ENCODE measurements at regions not wholly inside any gene's neighbourhood (a gene's known extent, or its start where the extent isn't known, plus 50 kb on each side); places are given as distances from the start of the nearest gene placed in this dataset.

DNA sequence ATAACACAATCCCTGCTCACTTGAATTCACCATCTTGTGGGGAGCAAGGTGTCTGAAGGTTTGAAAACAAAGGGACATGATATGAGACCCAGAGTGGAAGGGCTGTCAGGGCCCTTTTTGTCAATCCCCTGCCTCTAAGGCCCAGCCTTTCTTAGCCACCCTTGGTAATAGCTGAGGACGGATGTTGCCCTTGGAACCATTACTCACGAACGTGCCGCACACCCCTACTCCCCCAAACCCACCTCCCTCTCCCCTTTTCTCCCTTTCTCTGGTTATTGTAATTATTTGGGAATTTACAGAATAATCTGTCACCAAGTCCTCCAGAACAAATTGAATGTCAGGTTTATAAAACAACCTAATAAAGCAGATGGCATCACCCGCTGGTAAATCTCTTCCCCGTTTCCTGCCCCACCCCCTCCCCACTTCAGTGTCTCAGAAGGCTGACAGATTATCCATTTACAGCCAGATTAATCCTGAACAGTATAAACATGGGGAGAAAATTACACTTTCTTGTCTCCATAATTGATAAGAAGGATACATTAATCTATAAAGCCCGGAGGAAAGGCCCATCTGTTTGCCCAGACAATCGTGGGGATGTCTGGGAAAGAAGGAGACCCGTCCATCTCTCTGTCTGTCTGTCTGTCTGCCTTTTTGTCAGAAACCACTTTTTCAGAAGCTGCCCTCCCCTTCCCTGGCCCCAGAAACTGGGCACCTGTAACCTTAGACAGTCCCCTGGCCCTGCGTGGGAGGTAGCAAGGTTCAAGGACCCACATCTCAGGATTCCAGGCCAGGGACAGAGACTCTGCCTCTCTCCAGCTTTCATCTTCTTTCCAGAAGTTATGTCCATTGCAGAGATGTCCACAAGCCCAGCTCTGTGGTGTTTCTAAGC lies 60.6 kb upstream of the CD34 start:
- H3K36me3 Mint-ChIP-seq = no peaks in the 10 kb centered on the region

DNA sequence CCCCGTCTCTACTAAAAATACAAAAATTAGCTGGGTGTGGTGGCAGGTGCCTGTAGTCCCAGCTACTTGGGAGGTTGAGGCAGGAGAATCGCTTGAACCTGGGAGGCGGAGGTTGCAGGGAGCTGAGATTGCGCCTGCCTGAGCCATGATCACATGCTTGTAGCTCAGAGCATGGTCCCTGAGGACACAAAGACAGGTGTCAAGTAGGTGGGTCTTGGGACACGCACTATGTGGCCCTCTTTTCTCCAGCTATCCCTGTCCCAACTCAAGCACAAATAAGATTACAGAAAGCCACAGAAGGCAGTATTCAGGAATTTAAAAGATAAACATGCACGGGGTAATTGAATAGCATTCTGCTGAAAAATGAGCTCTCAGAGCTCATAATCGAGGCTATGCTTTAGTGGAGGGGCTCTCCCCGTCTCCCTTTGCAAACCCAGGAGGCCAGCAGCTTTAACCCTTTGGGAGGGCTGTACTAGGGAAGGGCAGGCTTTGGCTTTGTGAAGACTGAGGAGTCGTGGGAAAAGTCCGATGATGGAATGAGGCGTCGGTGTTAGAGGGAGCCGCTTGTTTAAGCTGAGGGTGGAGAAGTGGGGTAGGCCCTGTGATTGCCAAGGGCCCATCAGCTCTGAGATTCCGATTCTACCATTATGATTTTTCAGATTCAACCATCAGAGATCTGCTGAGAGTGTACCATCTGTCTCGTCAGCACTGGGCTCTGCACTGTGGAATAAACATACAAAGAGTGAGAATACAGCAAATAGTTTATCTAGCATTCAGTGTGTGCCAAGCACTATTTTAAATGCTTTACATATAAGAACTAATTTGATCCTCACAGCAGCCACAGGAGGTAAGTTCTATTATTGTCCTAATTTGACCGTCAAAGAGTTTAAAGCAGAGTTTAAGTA lies 59.7 kb upstream of the CD34 start:
- Mint-ChIP-seq H3K27ac (no peak overlapping the region), H3K27me3 (peaks cover 35% of the 10 kb centered on the region), H3K9me3 (no peaks in the 10 kb centered on the region), H3K36me3 (no peaks in the 10 kb centered on the region), H3K4me1 (no peaks in the 10 kb centered on the region), H3K4me3 (no peak overlapping the region)
- no peak for DNase-seq
- POLR2A ChIA-PET = no interaction called here
- no peak for ATAC-seq (ENCODE audit: low read depth)

More for the DNA sequence above, 60.6 kb upstream of the CD34 start:
- POLR2A ChIA-PET = no interaction called here
- Mint-ChIP-seq H3K4me3 (no peak overlapping the region), H3K4me1 (no peaks in the 10 kb centered on the region), H3K9me3 (no peaks in the 10 kb centered on the region), H3K27ac (no peak overlapping the region), H3K27me3 (peaks cover 38% of the 10 kb centered on the region)
- DNase-seq (no peak), ATAC-seq (ENCODE audit: low read depth) (no peak)

DNA sequence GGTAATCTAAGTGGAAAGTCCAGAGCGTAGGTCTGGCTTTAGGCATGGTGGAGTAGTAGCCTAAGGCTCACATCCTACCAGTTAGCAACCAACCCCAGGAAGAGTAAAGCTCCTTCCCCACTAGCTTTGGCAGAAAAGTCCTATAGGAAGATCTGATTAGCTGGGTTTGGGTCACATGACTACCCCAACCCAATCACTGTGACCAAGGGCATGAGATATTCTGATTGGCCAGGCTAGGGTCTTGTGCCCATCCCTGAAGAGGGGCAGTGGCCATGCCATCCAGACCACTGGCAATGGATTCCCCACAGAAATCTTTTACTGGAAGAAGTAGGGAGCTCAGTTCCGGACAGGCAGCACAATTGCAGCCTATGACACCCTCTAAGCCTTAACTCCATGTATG lies 58.6 kb upstream of the CD34 start:
- Mint-ChIP-seq H3K4me1 (no peaks in the 10 kb centered on the region), H3K36me3 (no peaks in the 10 kb centered on the region), H3K9me3 (no peaks in the 10 kb centered on the region), H3K27me3 (peaks cover 26% of the 10 kb centered on the region), H3K4me3 (no peak overlapping the region), H3K27ac (no peak overlapping the region)
- no peak for ATAC-seq (ENCODE audit: low read depth)
- POLR2A ChIA-PET = no interaction called here
- no peak for DNase-seq

DNA sequence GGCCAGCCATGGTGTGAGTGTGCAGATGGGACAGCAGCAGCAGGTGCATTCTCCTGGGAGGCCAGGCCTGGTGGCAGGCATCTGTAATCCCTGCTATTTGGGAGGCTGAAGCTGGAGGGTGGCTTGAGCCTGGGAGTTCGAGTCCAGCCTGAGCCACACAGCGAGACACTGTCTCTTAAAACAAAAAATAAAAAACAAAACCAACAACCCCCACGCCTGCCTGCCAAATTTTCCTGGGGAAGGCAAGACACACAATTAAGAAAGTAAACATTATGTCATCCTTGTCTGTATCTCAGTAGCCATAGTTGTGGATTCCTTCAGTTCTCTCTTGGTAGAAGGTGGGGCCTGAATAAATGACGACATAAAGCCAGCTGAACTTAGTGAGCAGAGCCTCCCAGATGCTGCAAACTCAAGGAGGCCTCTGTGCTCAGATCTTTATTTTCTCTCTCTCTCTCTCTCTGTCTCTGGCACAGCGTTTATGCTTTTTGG lies 57.6 kb upstream of the CD34 start:
- ATAC-seq (ENCODE audit: low read depth) = no peak
- Mint-ChIP-seq H3K36me3 (no peaks in the 10 kb centered on the region), H3K4me1 (no peaks in the 10 kb centered on the region), H3K9me3 (no peaks in the 10 kb centered on the region), H3K4me3 (no peak overlapping the region), H3K27me3 (peaks cover 17% of the 10 kb centered on the region), H3K27ac (no peak overlapping the region)
- POLR2A ChIA-PET = no interaction called here
- no peak for DNase-seq

DNA sequence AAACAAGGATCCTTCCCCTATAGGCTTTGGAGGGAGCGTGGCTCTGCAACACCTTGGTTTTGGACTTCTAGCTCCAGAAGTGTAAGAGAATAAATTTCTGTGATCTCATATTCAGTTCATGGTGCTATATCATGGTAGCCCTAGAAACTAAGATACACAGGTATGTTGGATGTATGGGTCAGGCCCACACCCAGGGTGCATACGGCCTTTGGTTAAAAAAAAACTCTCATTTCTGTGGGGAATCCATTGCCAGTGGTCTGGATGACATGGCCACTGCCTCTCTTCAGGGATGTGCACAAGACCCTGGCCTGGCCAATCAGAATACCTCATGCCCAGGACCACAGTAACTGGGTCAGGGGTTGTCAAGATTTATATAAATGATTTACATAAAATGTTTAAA lies 56.8 kb upstream of the CD34 start:
- no peak overlapping the region for H3K27ac Mint-ChIP-seq
- DNase-seq = no peak
- H3K4me3 Mint-ChIP-seq = no peak overlapping the region
- POLR2A ChIA-PET = no interaction called here
- no peaks in the 10 kb centered on the region for H3K36me3 Mint-ChIP-seq
- H3K27me3 Mint-ChIP-seq = peaks cover 14% of the 10 kb centered on the region
- ATAC-seq (ENCODE audit: low read depth) = no peak
- H3K4me1 Mint-ChIP-seq = peaks cover 4% of the 10 kb centered on the region
- H3K9me3 Mint-ChIP-seq = no peaks in the 10 kb centered on the region

DNA sequence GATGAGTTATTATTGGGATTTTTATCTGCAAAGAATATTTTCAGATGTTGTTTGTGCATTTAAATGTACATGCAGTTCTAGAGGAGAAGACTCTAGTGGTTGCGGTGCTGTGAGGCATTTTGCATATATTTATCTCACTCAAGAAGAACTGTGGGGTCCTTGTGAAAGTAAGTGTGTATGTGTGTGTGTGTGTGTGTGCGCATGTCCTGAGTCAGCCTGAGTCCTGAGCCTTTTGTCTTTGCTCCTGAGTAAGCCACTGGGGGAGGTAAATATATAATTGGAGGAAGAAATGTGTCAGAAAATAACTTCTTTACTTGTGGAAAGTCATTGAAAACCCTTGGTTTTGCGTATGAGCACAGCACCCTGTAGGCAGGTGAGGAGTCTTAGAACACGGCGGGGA lies 55.6 kb upstream of the CD34 start:
- H3K4me3 Mint-ChIP-seq = no peak overlapping the region

DNA sequence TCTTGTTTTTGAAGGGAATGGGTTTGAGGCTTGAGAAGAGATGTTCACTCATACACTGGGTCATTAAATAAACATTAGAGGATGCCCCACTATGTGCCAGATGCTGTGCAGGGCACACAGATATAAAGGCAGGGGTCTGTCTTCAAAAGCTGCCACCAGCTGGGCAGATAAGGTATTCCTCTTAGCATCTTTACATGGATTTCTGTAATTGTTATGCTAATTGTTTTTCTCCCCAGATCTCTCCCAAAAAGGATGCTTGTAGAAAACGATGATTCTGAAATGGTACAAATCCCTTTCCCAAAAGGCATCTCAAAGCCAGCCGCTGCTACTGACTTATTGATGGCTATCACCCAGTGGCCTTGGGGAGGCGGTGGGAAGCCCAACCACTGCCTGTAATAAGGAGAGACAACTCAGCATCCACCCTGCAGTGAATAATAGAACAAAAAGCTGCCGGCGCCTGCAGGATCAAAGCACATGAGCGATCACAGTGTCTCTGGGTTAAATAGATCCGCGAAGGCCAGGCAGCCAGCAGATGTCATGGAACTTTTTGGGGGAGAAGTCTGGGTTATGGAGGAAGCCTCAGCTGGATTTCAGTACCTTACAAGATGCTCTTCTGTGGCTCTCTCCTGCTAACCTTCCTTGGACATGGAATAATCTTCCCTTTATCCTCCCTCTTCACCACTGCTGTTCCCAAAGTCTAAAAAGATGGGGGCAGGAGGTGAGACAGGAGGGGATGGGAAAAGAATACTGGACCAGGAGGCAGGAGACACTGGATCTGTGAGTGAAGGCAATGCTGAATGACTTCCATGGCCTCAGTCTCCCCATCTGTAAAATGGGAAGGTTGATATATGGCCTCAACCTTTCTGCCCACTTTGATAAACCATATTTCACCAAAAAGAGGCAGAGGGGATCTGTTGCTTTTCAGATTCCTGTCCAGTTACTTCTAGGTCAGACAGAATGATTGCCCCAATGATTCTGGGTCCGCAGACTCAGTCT lies 54.8 kb upstream of the CD34 start:
- Mint-ChIP-seq H3K9me3 (no peaks in the 10 kb centered on the region), H3K27ac (no peak overlapping the region), H3K36me3 (no peaks in the 10 kb centered on the region), H3K4me1 (peaks cover 5% of the 10 kb centered on the region), H3K27me3 (peaks cover 22% of the 10 kb centered on the region), H3K4me3 (no peak overlapping the region)
- POLR2A ChIA-PET = no interaction called here
- DNase-seq (no peak), ATAC-seq (ENCODE audit: low read depth) (no peak)

More for the DNA sequence above, 55.6 kb upstream of the CD34 start:
- Mint-ChIP-seq H3K36me3 (no peaks in the 10 kb centered on the region), H3K27me3 (peaks cover 13% of the 10 kb centered on the region), H3K27ac (no peak overlapping the region), H3K4me1 (peaks cover 5% of the 10 kb centered on the region), H3K9me3 (no peaks in the 10 kb centered on the region)
- ATAC-seq (ENCODE audit: low read depth) (no peak), DNase-seq (no peak)
- POLR2A ChIA-PET = no interaction called here

DNA sequence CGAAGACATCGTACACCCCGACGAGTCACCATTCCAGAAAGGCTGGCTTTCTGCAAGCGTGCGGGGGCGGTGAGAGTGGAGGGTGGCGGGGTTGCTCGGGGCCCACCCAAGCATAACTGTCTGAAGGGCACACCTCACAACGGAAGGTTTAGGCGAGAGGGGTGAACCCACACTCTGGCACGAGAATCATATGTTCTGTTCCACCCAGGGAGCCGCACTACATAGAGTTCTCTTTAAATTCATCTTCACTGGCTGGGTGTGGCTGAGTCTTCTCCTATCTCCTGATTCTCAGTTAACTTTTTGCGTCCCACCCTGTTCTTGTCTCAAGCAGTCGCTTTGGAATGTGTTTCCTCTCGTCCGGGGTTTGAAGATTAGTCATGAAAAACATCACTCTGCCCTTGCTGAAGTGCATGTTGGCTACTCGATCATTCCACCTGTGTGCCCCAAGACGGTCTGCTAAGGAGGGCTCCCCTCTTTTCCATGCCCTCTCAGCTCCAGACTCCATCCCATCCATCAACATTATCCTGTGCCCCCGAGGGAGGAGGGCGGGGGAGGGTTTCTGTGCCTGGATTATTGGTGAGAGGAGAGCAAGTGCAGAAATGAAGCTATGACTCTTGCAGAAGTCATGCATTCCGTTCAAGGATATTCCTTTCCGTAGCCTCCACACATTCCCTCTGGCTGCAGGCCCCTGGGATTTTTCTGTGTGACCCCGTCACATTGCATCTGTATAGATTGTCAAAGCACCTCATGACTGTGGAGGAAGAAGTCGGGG lies 53.5 kb upstream of the CD34 start:
- Mint-ChIP-seq H3K27ac (no peak overlapping the region), H3K9me3 (no peaks in the 10 kb centered on the region), H3K4me1 (peaks cover 8% of the 10 kb centered on the region), H3K4me3 (no peak overlapping the region), H3K27me3 (peaks cover 34% of the 10 kb centered on the region), H3K36me3 (no peaks in the 10 kb centered on the region)
- POLR2A ChIA-PET = interaction anchor here (2.0 kb wide), 2 partner anchors 80 to 138 kb away, joined by 6 to 10 read pairs; no protein-coding TSS in a partner anchor
- ATAC-seq (ENCODE audit: low read depth) = no peak
- no peak for DNase-seq

DNA sequence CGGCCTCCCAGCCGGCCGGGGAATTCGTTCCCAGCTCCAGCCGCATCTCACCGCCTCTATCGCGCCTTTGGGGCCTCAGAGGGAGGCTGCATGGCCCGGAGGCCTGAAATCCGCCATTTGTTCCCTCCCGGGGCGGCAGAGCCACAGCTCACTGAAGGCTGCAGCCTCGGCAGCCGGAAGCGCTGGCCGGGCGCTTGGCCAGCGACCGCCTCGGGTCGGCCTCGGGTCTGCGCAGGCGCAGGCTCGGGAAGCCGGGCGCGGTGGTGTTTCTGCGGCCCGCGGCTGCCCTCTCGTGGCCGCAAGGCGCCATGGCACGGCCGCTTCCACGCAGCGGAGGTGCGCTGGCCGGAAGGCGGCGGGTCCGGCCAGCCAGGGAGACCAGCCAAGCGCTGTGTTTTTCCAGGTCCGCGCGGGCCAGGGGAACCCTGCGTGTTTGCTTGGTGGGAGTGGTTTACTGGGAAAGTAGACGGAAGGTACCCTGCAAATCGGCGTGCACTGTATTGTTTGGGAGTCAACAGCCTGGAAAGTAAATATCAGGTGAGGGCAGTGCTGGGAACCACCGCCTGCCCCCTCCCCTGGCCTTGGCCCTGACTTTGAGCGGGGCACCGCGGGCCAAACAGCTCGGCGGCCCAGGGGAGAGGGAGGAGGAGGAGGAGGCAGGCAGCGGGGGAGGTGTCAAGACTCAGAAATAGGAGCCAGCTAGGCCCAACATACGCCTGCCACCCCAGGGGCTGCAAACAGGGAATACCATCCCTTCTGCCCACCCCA lies 52.7 kb upstream of the CD34 start:
- Mint-ChIP-seq H3K4me1 (peaks cover 8% of the 10 kb centered on the region), H3K9me3 (no peaks in the 10 kb centered on the region), H3K36me3 (no peaks in the 10 kb centered on the region), H3K27me3 (peaks cover 38% of the 10 kb centered on the region), H3K4me3 (peak overlapping the region; percentile 79), H3K27ac (peak overlapping the region; percentile 76)
- DNase-seq (peak; percentile 94), ATAC-seq (ENCODE audit: low read depth) (peak; percentile 88)
- POLR2A ChIA-PET = interaction anchor here (0.7 to 2.0 kb wide), 8 partner anchors 67 to 208 kb away, joined by 3 to 10 read pairs (median 4); no protein-coding TSS in a partner anchor

DNA sequence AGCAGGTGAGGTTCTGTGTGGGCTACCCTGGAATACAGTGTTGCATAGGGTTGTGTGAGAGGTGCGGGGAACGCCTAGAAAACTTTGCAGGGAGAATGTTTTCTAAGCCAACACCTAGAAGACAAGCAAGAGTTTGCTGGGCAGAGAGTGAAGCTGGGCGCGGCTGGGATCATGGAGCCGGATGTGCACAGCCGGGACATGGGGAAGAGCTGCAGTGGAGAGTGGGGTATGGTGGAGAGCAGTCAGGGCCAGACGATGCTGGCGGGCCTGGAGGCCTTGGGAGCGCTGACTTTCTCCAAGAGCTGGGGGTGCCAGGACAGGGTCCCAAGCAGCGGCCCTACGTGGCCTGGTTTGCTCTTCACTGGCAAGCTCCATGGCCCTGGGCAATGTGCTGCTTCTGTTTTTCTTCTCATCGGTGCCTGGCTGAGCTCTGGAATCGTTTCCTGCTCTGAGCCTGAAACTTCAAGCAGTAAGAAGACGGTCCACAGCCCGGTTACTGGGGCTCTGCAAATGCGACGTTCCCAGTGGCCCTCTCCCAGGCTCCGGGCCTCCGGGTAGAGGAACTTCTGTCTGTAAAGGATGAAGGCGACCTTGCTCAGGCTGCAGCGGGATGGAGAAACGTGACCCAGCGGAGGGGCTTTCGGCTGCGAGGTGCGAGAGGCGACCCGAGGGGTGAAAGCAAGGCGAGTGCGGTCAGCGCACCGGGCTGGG lies 51.9 kb upstream of the CD34 start:
- Mint-ChIP-seq H3K4me1 (peaks cover 8% of the 10 kb centered on the region), H3K4me3 (peak overlapping the region; percentile 79), H3K36me3 (no peaks in the 10 kb centered on the region), H3K27ac (peak overlapping the region; percentile 76), H3K9me3 (no peaks in the 10 kb centered on the region), H3K27me3 (peaks cover 46% of the 10 kb centered on the region)
- POLR2A ChIA-PET = interaction anchor here (0.7 to 2.0 kb wide), 8 partner anchors 66 to 208 kb away, joined by 3 to 10 read pairs (median 4); no protein-coding TSS in a partner anchor
- ATAC-seq (ENCODE audit: low read depth) = no peak
- no peak for DNase-seq
